ENCODE measurements at regions not wholly inside any gene's neighbourhood (a gene's known extent, or its start where the extent isn't known, plus 50 kb on each side); places are given as distances from the start of the nearest gene placed in this dataset.
"Not testable (repeated sequence)": the region's sequence is repeated elsewhere in the genome, so short reads cannot be mapped to it uniquely, and the experiment has no call there.

DNA sequence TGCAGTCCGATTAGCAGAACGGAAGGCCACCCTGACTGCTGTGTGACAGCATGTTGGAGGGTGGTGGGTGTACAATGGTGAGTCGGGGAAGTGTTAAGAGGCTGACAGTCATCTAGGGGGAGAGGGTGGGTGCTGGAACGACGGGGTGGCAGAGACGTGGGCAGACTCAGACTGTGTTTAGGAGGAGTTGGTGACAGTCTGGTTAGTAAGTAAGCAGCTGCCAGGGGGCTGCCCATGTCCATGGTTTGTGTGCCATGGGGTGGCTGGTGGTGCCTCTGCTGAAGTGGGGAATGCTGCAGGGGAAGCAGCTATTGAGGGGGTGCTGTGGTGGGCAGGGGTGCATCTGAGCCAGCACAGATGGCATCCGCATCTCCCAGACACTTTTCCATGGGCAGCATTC is 51.3 kb upstream of the BOD1 start:
- no peak for DNase-seq

DNA sequence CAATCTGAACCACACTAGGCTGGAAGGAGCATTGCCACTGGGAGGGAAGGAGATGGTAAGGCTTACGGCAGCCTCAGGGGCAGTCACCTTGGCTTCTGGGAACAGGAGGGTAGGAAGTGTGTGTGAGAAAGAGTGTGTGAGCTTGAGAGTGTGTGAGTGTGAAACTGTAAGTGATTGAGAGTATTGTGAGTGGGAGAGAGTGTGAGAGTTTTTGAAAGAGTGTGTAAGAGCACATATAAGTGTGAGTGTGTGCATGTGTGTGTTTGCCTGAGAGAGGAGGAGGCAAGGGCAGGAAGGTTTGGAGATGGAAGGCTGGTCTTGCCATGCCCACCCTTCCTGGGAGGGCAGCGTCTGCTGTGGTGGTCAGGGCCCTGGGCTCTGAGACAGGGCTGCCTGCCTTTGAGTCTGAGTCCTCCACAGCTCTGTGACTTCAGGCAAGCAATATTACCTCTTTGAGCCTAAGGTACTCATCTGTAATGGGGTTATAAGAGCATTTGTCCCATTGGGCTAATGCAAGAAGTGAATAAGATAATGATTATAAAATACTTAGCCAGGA is 51.9 kb upstream of the BOD1 start:
- DNase-seq = no peak

DNA sequence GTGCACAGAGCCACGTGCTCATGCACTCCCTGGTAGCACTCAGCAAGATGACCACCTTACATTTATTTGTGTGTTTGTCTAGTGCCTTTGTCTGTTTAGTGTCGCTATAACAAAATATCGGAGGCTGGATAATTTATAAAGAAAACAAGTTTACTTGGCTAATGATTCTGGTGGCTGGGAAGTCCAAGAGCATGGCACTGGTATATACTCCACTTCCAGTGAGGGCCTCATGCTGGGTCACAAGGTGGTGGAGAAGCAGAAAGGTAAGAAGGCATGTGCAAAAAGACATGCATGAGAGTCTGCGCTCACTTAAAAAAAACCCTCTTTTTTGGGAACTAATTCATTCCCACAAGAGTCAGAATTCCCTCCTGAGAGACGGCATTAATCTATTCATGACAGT is 52.5 kb upstream of the BOD1 start:
- no peak for DNase-seq

DNA sequence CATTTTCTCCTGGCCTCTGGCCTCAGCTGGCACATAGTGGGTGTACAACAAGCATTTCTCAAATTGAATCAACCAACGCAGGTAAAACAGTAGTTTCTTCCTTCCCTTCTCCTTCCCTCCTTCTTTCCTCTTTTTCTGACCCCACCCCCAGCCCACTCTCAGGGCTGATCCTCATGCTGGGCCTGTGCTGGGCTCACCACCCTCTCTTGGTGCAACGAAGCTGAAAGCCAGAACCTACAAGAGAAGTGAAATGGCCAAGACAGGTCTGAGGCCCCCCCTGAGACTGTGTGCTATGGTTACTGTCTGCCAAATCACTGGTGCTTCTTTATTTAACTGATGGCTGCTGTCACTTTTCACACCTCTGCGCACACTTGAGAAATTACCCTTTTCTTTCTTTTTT is 53.0 kb upstream of the BOD1 start:
- DNase-seq = no peak

DNA sequence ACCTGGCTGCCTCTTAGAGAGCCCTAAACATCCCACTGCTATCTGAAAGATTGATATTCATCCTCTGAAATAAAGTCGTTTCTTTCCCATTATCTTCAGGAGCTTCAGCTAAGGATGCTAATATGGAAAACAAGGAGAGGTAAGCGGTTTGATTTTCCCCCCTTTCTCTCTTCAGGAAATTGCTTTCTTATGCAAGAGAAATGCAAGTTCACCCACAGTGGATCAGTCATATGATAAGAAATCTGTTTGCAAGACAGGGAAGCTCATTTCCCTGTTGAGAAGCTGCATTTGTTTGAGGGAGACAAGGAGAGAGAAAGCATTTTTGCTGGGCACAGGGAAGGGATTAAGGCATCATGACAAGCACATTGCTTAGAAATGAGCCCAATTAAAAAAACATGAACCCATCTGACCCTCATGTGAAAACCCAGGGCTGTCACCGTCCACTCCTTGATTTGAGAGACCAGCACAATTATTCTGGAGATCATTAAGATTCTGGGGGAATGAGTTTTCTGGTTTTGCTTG is 53.7 kb upstream of the BOD1 start:
- no peak for DNase-seq

DNA sequence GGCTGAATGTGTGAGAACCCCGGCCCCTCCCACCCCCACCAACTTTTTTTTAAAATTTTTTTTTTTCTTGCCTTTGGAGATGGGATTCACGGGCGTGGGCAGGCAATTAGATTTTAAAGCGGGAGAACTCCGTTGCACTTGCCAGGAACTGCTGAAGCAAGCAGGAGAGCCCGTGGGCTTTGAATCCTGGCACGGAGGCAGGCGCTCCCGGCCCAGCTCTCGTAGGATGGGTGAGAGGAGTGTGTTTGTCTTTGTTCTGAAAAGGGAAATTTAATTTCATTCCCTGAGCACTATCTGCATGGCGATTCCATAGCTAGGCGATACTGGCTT is 54.3 kb upstream of the BOD1 start:
- DNase-seq = no peak

DNA sequence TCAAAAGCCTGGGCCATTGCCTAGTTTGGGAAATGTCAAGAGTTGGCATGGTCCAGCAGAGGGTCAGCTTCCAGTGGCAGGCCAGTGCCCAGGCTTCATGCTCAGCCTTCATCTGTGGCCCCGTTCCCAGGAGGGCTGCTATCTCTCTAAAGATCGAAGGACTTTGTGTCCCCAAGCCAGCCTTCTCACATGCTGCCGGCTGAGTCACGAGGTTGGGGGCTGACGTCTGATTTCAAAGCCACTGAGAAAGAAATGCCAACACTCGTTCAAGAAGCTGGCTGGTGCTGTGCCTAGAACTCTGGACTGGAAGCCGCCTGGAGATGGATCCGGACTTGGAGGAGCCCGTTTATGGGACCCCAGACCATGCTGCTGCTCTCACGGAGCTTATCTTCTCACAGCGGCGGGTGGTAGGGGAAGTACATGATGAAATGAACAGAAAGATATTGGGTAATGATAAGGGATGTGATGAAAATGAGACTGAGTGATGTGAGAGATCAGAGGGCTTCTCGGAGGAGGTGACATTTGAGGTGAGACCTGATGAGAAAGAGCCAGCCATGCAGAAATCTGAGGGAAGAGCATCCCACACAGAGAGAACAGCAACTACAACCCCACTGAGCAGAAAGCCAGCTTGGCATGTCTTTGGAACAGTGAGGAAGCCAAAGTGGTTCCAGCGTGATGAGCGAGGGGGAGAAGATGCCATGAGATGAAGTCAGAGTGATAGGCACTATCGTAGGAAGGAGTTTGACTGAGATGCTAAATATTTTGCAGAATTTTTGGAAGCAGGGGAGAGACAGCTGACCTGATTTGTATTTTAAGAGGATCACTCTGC is 54.9 kb upstream of the BOD1 start:
- DNase-seq = no peak

DNA sequence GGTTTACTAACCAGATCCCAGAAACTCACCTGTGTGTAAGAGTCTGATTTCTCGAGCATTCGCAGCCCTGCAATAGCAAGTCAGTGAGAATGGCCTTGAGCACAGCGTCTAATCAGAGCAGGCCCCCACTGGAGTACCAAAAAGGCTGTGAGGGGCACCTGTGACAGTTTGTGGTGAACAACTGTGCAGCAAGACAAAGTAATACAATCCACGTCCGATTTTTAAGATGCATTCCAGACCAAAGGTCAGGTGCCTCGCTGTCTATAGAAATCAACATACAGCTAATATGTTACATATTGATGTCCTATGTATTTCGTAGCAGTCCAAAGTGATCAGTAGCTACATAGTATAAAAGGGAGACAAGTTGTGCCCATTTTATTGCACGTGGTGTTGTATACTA is 55.7 kb upstream of the BOD1 start:
- DNase-seq = no peak

DNA sequence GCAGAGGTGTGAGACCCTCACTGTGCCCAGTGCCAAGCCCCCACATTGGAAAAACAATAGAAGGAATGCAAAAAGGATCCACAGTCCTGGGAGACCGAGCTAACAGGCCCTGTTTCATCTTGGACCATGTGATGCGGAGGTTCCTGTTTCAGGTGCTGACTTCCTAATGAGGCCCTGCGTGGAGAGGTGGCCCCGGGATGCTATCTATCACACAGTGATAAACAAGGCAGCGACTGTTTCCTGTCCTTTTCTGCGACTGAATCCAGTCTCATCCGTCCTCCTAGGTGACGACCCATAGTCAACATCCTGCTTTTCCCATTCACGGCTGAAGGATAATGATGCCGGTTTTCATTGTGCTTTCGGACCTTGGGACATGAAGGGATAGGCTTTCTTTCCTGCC is 56.4 kb upstream of the BOD1 start:
- no peak for DNase-seq

DNA sequence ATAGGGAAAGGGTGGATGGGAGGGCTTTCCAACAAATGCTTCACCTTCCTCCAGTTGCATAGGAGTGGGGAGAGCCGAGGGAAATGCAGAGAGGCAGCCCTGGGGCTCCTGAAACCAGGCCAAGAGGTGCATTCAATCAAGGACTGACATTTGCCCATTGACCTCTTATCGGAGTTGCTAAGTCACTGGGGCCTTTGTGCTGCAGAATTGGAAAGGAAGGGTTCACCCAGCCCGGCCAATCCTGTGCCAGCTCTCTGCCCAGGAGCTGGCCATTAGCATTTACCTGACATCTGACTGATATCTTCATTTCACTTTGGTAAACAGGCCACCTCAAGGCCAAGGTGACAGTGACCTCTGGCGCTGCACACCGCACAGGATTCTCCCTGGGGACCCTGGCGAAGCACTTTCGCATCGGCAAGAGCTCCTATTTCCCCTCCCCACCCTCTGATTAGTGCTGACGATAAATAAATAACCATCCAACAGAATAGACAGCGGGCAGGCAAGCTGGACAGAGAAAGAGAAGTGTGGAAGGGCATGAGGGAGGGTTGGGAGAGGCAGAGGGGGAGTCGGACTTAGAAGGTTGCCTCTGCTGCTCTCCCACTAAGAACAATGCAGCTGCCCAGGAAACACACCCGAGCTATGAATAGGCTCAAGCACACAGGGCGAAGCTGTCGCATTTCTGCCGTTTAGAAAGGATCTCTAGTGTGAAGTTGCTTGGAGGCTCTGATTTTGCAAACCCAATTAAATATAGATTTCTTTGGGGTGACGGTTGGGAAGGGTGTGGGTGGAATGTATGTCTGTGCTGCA is 57.0 kb upstream of the BOD1 start:
- no peak for DNase-seq

DNA sequence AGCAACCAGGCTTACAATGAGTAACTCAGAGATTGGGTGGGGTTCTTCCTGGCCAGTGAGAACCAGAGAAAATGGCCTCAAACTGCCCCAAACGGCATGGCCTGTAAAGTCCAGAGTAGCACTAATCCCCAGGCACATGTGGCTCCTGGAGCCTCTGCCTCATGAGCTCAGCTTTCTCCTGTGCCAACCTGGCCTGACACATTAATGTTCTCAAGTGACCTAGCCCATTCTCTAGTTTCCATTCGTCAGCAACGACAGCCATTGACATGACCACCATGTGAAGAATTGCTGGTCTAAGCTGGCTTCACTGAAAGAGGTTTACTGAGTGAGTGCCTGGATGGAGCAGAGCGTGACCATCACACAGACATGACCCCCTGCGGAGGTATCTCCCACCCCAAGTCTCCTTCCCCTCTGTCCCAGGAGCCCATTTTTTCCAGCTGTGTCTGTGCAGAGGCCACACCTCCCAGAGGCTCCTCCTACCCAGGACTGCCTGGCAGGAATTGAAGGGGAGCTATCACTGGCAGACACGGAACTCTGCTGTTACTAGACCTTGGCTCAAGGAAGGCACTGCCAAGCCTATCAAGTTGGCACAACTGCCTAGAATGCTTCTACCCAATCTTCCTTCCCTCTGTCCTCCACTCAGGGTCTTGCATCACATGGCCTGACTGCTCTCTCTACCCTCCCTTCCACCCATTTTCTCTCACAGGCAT is 59.0 kb upstream of the BOD1 start:
- no peak for DNase-seq

DNA sequence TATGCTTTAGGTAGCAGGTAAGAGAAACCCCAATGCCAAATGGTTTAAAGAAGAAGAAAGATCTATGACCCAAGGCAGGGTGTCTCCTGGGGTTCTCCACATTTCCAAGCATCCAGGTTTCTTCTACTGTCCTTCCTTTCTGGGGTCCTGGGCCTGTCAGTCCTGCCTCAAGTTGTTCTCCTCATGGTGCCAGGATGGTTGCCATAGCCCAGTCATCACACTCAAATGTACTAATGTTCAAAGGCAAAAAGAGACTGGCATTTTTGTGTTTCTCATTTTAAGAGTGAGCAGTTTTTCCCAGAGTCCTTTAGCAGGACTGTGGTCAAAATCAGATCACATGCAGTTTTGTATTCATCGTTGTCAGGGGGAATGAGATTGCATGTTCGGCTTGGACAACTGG is 59.9 kb upstream of the BOD1 start:
- DNase-seq = no peak

DNA sequence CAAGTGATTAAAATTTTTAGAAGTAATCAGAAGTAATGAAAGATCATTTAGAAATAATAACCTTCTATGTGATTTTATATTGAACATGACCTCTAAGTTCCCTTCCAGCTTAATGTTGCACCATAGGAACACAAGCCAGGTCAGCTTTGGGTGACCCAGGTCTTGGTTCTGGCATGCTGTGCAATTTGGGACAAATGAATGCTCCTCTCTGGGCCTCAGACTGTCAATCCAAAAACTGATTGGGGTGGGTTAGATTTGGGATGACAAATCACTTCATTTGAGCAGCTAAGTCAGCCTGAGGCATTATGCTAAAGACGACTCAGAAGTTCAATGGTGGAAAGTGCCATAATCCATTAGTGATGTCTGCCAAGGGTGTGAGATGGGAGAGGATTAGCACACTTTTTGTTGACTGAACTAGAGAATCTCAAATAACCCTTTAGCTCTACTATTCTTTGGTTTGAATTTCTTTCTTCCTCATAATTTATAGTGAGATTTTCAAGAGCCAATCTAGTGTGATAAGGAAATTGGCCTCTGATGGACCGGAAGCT is 60.7 kb upstream of the BOD1 start:
- no peak for DNase-seq

DNA sequence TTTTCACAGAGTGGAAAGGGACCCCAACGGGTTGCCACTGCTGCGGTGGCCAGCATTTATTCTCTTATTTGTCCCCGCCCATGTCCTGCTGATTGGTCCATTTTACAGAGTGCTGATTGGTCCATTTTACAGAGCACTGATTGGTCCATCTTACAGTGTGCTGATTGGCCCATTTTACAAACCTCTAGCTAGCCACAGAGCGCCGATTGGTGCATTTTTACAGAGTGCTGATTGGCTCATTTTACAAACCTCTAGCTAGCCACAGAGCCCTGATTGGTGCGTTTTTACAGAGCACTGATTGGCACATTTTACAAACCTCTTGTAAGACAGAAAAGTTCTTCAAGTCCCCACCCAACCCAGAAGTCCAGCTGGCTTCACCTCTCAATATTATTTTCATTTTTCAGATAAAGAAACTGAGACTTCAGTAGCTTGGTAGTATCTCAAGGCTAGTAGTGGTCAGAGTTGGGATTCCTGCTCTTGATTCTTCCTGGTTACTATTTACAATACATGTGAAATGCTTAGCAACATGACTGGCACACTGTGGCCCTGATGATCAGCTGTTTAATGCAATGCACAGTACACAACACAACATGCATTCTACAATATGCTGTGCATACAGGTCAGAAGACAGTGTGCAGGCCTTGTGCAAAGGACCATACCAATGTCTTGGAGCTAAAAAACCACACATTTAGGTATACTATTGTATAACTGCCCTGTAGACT is 63.6 kb upstream of the BOD1 start:
- no peak for DNase-seq

DNA sequence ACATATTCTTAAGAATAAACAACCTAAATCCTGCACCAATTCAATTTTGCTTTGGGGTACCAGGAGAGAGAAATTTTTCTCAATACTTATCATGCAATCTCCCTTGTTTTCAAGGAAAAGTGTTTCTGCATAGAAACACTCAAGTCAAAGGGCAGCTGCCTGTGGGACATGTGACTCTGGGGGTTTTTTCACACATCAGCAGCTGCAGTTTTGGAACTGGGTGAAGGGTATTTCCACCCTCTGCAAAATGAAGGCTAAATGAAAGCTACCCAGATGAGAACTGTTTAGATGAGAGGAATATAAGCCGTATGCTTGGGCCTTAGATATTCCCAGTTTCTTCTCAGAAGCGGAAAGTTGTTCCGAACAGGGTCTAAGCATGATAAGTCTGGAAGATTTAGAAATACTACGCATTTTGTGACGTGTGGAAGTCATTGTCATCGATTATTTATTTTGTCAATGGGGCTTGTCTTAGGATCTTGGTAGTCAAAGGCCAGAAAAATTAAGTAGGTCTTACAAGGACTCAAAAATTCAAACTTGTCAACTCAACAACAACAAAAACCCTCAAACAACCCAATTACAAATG is 64.3 kb upstream of the BOD1 start:
- DNase-seq = no peak

DNA sequence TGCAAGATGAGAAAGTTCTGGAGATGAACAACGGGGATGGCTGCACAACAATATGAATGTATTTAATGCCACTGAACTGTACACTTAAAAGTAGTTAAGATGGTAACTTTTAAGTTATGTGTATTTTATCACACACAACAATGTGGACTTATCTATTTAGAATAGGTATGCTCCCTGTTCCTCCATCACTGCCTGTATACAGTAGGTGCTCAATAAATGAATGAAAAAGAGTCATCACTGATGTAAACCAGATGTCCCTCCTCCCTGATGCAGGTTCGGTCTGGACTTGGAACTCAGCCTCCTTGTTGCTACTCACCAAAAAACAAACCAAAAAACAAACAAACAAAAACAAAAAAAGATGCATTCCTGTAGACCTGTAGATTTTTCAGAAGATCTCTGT is 65.9 kb upstream of the BOD1 start:
- DNase-seq = no peak

DNA sequence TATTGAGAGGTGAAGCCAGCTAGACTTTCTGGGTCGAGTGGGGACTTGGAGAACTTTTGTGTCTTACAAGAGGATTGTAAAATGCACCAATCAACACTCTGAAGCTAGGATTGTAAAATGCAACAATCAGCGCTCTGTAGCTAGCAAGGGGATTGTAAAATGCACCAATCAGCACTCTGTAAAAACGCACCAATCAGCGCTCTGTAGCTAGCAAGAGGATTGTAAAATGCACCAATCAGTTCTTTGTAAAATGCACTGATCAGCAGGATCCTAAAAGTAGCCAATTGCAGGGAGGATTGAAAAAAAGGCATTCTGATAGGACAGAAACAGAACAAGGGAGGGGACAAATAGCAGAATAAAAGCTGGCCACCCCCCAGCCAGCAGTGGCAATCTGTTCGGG is 68.1 kb upstream of the BOD1 start:
- DNase-seq = not testable (repeated sequence)

DNA sequence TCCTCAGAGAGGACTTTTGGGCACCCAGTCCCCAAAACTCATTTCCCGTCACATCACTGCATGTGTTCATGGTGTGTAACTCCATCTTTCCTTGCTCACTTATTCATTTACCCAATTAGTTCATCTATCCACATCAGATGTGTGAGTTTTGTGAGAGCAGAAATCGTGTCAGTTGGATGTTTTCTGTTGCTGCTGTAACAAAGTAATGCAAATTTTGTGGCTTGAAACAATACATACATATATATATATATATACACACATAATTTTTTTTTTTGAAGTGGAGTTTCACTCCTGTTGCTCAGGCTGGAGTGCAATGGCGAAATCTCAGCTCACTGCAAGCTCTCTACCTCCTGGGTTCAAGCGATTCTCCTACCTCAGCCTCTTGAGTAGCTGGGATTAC is 70.5 kb upstream of the BOD1 start:
- no peak for DNase-seq

DNA sequence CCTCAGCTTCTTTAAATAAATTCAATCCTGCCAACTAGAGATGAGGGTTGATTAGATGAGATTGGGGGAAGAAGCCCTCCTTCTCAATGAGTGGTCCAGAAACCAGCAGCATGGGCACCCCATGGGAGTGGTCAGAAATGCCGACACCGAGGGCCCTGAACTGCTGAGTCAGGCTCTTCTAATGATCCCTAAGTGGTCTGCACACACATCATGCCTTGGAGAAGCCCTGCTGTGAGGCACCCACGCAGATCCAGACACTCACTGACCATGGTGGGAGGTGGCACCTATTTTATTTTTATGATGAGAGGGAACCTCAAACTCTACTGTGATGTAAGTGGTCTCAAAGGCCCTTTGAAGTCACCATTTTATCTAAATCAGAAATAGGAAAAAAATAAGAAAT is 72.3 kb upstream of the BOD1 start:
- no peak for DNase-seq

DNA sequence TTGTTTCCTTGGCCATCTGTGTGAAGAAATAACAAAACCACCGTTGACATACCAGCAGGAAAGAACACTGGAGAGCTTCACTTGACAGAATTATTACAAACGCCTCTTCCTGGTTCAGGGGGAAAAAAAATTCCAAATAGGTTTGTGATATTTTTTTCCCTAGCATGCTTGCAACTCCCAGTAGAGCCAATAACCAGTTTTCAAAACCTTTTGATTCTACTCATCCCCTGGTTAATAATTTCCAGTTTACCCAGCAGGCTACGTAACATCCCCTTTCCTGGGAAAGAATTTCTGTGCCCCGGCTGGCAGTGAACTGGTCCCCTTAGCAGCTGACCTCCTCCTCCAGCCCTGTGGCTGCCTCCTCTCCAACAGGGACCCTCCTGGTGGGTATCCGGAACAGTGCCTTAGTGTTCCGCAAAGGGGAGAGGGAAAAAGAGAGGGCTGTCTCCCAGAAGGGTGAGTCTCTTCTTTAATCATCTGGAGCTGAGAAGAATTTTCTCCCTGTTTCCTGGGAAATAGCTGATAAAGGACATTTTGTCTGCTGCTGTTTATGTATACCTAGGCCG is 72.8 kb upstream of the BOD1 start:
- DNase-seq = no peak

DNA sequence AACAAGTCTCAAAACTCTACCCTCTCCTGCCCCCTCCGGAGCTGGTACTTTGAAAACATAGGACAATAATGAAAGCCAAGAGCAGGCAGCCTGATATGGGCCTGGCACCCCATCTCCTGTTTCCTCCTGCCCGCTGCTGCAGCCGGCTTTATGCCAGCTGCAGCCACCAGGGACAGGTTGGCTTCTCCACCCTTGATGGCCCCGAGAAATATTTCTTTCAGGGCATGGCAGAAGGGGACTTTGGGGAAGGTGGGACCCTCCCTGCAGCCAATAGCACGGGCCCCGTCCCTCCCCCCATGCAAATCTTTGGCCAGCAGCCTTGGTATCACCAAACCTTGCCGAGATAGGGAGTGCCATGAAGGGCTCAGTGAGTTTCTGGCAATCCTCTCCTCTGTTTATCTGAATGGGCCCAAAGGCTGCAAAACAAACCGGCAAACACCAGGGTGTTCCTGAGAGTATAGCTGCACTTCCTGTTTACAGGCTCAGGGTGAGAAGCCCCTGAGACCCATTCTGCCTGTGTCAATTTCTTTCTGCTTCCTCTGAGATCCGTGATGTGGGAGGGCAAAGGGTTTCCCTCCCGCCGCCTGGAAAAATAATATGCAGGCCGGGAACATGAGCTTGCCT is 73.4 kb upstream of the BOD1 start:
- DNase-seq = no peak
